Dermis blood vessel endothelial cell (primary cell): ENCODE measurements at regions not wholly inside any gene's neighbourhood (a gene's known extent, or its start where the extent isn't known, plus 50 kb on each side); places are given as distances from the start of the nearest gene placed in this dataset.

Experiments used
- DNase-seq: peaks from one replicate; pipeline ENCODE4 v3.0.0; 2010

DNA sequence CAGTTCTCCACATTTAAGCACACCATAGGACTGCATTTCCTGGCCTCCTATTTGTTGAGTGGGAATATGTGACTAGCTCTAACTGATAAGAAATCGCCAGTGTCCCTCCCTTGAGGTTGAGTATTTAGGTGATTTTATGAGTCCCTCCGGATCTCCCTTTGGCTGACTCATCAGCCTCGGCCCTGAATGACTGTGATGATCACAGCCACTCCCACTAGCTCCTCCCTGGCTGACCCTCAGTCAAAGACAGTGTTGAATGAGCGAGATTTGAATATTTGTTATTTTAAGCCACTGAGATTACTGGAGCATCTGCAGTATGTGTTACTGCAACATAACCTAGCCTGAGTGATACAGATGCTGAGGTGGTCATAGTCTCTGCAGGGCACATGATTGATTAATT is 515.3 kb downstream of the EPHB1 start:
- DNase-seq = no peak

DNA sequence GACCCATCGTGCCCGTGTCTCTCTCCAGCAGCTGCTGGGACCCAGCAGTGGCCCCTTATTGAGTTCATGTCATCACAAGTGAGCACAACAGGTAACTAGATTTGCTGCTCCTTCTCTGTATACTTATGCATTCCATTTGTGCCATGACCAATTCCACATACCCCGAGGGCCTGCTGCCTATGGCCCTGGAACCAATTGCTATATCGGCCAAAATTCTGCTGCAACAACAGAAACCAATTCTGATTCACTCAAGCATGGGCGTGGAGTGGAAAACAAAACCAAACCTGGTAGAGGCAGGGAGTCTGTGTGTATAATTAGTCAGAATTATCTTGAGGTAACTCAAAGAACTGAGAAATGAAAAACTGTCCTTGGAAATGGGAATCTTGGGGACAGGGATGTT is 516.6 kb downstream of the EPHB1 start:
- no peak for DNase-seq

DNA sequence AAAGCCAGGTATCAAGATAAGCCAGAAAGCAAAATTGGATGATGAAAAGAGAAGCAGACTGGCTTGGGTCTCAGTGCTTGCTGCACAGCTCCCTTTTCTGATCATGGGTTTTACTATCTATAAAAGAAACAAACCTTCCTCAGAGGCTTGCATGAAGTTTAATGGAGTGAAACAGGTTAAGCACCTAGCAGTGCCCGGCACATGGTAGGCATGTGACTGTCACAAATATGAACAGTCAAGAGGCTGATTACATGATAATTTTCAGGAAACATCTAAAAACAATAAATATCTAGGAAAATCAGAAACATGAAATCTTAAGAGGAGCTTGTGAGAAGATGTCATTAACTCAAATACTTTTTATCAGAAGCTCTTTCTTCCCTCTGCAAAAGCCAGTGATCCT is 519.2 kb downstream of the EPHB1 start:
- DNase-seq = no peak

DNA sequence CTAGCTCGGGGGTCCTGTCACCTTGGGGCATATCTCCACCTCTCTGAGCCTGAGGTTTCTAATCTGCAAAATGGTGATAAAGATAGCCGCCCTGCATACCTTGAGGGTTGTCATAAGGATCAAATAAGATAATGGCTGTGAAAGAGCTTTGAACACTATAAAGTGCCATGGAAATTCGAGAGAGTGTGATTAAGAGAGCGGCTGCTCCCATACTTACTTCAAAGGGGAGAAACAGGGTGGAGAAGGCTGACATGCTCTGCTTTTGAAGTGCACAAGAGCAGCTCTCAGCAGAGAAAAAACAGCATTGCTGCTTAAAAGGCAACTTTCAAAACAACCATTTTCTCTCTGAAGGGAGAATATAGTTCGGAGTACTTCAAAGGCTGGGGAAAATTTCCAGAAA is 529.2 kb downstream of the EPHB1 start:
- no peak for DNase-seq

DNA sequence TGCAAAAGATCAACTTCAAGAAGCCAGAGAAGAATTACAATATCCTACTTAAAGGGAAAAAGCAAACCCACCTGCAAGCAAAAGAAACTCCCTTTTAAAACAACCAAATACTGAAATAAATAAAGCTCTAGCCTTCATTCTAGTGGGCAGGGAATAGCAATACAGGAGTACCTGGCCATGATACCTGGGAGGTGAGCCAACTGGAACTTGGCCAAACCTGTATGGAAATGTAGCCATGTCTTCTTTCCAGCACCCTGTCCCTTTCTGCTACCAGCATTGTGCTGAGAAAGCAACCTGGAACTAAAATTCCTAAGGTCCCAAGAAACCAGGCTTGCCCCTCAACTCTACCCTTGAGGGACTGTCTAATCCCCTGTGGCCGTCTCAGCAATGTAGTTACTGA is 530.0 kb downstream of the EPHB1 start:
- DNase-seq = no peak

DNA sequence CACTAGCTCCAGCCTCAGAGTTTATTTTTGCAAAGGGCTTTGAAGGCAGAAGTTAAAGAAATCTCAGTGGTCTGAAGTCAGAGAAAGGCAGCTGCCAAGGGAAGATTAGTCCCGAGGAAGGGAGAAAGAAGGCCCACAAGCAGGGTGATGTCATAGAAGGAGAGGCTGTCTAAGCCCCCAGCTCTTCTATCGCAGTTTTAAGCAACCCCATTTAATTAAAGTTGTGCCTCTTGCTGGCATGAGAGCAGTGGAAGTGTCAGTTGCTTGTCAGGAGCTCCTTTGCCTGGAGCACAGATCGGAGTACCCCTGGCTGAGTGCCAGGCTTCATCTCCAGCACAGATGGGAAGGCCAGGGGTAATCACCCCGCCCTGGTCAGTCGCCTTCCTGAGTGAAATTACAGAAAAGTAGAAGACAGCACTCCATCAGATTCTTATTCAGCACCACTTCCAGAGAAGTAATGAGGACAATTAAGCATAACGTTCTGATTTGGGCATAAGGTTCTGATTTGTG is 530.7 kb downstream of the EPHB1 start:
- no peak for DNase-seq

DNA sequence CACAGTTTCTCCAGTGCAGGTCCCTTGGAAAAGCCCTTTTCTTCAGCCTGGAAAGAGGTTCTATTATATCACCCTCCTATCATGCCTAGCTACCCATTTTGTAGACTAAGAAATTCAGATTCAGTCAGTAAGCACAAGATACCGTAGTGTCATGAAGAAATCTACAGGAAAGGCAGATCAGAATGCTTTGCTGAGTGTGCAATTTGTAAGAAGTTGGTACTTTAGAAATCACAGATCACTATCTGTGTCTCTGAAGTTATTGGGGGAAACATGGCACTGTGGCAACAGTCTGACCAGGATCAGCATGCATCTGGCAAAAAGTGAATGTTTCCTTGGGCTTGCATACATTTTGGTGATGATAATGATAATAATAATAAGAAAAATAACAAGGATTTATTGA is 531.8 kb downstream of the EPHB1 start:
- no peak for DNase-seq

DNA sequence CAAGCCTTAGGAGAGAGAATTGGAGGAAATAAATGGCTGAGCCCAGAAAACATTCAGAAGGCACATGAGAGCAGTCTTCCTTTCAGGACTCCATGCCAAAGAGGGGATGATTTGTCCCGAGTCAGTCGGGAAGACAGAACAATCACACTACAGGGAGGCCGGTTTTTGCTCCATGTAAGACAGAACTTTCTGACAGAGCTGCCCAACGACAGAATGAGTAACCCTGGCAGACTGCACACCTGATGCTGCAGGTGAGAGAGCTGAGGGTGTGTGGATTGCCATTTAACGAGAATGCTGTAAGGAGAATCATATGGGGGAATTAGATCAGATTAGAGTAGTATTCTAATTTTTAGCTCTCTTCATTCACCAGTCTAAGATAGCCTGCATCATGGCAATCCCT is 533.0 kb downstream of the EPHB1 start:
- DNase-seq = no peak

DNA sequence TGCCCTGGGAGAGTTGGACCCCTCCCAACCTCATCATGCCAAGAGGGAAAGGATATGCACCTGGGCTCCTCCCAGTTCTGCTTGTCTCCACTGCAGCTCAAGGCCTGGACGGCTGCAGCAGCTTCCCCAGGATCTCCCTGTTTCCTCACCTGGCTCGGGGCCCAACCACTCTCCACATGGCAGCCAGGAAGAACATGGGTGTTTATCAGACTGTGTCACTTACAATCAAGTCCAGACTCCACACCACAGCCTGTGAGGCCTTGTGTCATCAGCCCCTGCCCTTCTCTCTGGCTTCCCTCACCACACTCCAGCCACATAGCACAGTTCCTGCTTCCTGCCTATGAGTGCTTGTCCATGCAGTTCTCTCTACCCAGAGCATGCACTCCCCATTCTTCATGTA is 534.4 kb downstream of the EPHB1 start:
- DNase-seq = no peak

DNA sequence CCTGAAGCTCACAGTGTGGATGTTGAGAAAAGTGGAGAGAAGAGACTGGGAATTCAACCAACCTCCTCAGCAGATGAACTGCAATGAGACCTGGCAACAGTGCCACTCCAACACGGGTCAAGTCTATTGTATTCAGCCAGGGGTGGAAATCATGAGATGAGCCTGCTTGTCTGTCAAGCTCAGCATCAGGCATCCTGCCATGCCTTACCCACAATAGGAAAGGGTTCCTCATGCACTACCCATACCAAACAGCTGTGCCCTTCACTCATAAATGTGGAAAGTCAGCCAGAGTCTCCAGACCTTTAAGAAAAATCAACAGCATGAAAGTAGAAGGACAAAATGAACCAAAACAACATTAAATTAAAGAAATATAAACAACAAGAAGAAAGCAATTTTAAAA is 542.1 kb downstream of the EPHB1 start:
- no peak for DNase-seq

DNA sequence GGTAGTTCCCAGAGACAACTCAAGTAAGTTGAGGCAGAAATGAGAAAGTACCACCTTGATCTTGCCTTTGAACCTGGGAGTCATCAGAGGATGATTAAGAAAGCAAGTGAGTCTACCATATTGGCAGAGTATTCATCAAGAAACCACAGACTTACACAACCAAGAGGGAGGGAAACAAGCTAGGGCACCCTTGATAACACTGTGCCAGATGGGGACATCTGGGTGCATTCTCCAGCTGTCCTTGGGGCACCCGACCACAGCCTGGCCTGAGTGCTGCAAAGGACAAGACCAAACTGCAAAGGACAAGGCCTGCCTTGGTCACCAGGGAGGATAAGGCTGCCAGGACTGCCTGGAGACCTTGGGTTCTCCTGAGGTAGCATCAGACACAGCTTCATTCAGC is 553.6 kb downstream of the EPHB1 start:
- no peak for DNase-seq

DNA sequence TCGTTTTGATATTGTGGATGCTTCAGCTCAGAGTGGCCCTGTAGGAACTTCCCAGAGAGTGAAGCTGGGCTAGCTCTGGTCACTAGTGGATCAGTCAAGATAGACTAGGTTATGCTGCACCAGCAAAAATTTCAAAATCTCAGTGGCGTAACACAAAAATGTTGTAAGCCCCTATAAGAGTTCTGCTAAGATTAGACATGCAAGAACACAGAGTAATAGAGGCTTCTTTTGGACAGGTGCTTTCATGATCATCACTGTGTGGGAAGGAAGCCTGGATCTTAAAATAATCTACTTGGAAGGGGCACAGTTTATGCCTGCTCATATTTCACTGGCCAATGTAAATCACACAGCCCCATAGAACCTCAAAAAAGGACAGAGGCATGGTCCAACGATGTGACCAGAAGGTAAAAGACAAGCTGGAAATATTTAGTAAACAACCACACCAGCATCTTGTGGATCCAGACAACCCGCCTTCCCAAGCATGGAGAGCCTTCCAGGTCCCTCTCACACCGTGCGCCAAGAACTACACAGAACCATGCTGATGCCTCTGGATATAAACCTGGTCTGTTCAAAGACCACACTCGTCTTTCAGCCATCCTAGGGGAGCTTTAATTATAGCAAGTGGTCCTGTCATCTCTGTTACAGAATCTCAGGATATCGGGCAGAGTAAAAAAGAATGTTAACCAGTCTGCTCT is 554.3 kb downstream of the EPHB1 start:
- no peak for DNase-seq

DNA sequence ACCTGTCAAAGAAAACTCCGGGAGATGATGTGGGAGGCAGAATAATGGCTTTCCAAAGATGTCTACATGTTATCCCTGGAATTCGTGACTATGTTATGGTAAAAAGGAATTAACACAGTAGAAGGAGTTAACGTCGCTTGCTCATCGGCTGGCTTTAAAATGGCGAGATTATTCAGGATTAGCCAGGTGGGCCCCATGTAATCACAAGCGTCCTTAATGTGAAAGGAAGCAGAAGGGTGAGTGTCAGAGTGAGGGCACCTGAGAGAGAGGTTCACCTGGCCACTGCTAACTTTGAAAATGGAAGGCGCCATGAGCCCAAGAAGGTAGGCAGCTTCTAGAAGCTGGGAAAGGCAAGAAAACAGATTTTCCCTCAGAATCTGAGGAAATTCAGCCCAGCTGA is 557.2 kb downstream of the EPHB1 start:
- DNase-seq = no peak

DNA sequence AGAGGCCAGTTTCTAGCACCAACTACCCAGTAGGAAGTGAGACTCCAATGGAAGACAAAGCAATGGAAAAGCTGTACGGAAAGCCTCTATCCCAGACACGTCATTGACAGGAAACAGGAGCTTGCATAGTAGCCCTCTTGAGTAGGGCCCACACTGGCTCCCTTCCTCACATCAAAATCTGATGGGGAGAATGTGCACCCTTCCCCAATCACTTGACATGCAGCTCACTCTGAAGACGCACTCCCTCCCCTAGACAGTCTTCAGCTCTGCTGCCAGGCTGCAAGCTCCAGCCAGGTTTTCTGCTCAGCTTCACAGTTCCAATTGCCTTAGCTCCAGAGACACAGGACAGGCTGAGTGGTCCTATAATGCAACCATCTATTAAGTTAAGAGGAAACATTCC is 567.8 kb downstream of the EPHB1 start:
- no peak for DNase-seq

DNA sequence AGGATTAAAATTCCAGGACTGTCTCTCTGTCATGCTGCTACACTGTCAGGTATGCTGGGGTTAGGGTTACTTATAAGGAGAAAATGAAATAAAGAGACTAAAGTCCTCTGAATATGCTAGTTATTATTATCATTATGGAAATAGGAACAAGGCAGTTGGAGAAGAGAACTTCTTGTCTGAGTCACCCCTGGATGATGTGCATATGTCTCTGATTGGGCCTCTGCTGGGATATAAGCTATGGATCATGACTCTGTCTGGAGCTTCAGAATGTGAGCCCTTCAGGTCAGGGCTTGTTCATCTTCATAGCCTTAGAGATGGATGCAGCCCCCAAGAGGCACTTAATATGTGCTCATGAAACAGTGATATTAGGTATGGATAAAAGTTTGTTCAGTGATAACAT is 569.6 kb downstream of the EPHB1 start:
- DNase-seq = no peak

DNA sequence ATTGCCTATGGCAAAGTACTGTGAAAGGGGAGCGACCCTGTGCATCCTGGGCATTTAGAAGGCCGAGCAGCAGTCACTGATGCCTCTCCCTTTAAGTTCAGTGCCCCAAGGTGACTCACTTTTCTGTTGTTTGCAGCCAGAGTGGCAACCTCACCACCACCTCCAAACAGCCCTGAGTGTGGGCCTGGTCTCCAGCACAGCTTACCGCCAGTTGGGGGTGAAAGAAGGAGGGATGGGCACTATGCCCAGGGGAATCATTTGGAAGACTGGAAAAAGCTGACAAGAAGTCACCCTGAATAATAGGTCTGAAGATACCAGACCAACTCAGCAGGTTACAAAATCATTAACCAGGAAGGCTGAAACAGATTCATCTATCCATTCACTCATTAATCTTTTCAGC is 571.8 kb downstream of the EPHB1 start:
- DNase-seq = no peak

DNA sequence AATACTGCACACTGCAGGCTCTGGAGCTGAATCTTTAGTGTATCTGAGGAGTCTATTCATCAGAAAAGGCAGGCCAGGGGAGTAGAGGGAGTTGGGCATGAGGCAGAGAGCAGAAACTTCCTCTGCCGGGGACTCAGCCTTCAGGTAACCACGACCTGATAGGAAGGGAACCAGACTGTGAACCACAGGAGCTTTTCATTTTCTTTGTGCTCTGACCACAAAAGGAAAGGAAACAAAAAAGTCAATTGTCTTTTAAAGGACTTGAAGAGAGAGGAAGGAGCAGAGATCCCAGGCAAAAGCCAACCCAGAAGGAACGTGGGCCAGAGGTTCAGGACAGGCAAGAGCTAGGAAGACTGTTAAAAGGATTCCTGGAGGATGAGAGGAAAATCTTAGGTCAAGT is 573.3 kb downstream of the EPHB1 start:
- DNase-seq = no peak

DNA sequence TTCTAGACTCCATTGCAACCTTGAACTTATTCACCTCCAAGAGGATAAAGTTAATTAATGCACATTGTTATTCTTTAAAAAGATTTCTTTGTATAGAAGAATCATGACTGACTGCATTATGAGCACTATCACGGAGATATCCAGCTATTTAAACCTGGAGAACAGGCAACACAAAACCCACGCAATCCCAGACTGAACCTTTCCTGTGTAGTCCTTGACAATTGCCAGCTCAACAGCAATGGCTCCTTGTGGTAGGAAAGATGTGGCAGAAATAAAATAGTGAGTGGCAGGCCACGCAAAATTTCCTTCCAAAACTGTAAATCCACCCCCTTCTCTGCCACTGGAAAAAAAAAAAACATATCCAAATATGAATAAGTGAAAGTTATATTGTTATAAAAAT is 573.7 kb downstream of the EPHB1 start:
- no peak for DNase-seq

DNA sequence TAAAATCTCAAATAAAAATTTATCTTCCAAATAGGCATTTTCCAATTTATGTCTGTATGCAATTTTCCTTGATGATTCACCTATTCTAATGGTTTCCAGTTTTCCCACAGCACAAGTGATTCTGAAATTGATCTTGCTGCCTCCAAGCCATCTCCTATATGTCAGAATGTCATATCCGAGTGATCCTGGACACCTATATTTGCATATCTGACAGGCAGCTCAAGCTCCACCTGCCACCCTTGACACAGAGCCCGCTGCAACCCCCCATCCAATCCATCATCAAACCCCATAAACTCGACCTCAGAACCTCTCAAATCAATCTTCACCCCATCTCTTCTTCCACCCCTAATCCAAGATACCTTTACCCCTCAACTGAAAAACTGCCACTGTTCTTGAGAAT is 579.5 kb downstream of the EPHB1 start:
- no peak for DNase-seq

DNA sequence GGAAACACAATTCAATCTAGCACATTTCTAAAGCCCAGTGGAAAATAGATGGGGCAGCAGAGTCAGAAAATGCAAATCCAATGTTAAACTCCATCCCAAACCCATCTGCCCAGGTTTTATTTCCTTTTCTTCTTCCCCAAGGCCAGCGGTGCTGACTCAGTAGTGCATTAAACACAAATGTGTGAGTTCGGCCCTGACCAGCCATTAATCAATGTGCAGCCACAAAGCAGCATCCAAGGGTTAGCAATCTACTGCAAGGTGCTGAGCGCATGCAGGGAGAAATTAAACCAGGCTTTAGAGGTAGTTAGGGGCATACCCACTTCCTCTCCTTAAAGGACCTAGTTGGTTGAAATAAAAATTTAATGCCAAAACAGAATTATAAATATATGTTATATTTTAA is 583.3 kb upstream of the PPP2R3A start:
- DNase-seq = no peak

DNA sequence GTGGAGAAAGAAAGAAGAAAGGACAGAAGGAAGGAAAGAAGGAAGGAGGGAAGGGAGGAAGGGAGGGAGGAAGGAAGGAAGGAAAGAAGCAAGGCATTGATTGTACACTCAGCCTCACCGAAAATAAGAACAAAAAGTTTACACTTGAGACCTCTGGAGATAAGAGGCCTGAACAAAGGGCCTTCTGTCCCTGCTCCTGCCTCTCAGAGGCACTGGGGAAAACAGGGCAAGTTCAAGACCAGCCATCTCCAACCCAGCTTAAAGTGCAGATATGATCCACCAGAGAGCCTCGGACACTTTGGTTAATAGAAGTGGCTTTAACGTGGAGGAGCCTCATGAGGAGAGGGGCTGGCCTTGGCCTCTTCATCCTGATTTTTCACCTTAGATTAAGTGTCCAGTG is 582.9 kb upstream of the PPP2R3A start:
- DNase-seq = no peak

DNA sequence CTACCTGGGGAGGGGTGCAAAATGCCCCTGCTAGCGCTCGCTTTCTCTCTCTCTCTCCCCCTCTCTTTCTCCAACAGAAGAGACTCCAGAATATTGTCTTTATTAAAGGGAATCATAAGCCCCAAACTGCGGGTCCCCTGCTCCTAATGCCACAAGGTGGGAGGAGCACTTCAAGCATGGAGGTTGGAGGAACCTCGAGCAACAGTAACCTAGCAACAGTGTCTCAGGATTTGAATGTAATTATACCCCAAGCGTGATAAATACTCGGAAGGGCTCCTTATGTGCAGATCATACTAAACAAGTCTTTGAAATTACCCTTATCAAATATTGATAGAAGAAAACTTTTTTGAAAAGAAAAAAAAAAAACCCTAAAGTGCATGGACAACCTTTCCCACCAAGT is 582.2 kb upstream of the PPP2R3A start:
- DNase-seq = no peak

DNA sequence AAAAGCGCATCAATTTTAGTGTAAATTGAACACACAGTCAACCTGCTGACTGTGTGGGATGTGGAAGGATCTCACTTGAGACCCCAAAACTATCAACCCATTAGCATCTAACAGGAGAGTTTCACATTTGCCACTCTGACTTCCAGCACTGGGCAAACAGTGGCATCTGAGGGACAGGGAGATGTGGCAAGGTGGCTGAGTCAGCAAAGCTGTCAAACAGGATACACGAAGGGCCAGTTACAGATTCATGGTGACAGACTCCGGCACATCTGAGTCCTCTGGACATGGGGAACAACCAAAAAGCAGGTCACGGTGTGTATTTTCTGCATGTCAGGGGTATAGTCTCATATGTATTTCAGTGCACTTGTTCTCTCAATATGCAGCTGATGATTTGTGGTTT is 573.4 kb upstream of the PPP2R3A start:
- DNase-seq = no peak

DNA sequence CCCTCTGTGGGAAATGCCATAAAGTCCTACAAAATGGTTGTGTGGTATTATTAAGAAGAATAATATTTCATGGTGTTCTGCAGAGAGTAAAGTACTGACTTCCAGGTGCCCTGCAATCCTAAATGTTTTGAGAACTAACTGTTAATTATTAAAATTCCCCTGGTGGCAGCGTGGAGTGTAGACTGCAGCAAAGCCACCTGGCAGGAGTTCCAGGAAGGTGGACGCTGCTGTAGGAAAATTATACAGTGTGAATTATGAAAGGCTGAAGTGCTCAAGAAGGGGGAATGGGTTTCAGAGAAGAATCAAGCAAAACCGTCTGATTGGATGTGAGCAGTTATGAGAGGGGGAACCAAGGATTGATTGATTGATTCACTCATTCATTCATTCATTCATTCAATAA is 572.4 kb upstream of the PPP2R3A start:
- DNase-seq = no peak

DNA sequence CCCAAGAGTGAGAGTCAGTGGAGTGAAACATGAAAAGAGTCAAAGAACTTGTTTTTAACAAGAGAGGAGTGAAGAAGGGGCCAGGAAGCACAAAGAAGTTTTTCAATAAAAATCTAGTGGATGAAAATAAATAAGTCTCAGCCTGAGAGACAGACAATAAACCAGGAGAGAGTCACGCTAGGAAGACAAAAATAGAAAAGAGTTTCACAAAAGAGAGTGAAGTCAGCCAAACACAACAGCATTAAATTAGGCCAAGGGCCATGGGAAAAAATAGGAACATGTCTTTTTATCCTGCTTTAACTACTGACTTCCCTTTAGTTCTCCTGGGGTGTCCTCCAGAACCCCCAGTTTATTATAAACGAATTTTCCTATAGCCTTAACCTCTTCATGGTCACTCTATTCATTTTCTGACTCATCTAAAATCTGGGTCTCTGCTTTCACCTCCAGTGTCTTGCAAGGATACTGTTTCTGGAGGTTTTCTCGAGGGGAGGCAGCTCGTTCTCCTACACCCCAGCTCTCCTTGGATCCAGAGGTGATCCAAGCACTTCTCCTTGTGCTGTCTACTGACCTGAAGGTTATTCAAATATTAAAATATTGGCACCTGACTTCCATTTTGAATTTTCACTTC is 571.5 kb upstream of the PPP2R3A start:
- no peak for DNase-seq
